CD8-positive, alpha-beta memory T cell (primary cell): ENCODE measurements at regions not wholly inside any gene's neighbourhood (a gene's known extent, or its start where the extent isn't known, plus 50 kb on each side); places are given as distances from the start of the nearest gene placed in this dataset.

Source experiments
- CTCF ChIA-PET: fragments of 350-600 bp; sonication (Branson Sonifier 250); formaldehyde crosslinking; loops from one replicate; lab custom pipeline; 2021; ENCODE audit warnings: antibody characterized with exemption; lab: Charles Lee
- POLR2A ChIA-PET: fragments of 350-600 bp; sonication (Branson Sonifier 250); formaldehyde crosslinking; loops from one replicate; lab custom pipeline; 2021; ENCODE audit warnings: antibody characterized with exemption; lab: Charles Lee
- DNase-seq, 5 donors: peaks; one replicate each; pipeline versions ENCODE4 v3.0.0 to v3.0.0-alpha.2; 2020 to 2022; ENCODE audit warnings: mixed read lengths in 1 of 5
- H3K27ac ChIP-seq: one replicate; pipeline ENCODE4 v1.7.0; 2013; ENCODE audit warnings: low read depth, mild to moderate bottlenecking, low read length, moderate library complexity
- H3K27me3 ChIP-seq: 2 replicates; pipeline ENCODE4 v1.7.0; 2013; ENCODE audit warnings: low read length, mild to moderate bottlenecking; ENCODE audit not compliant: insufficient read depth, poor library complexity, severe bottlenecking
- H3K36me3 ChIP-seq: 2 replicates; pipeline ENCODE4 v1.7.0; 2013; ENCODE audit warnings: mild to moderate bottlenecking, low read length, moderate library complexity; ENCODE audit not compliant: insufficient read depth
- H3K4me1 ChIP-seq: 2 replicates; pipeline ENCODE4 v1.7.0; 2013; ENCODE audit warnings: mild to moderate bottlenecking, low read length, moderate library complexity; ENCODE audit not compliant: insufficient read depth
- H3K4me3 ChIP-seq: 2 replicates; pipeline ENCODE4 v1.7.0; 2013; ENCODE audit warnings: mild to moderate bottlenecking, low read length
- H3K9me3 ChIP-seq: 2 replicates; pipeline ENCODE4 v1.7.0; 2013; ENCODE audit warnings: mild to moderate bottlenecking, low read length
- H3K27ac Mint-ChIP-seq, 8 donors: one replicate each; pipeline ENCODE4 v1.8.0; 2020 to 2021; ENCODE audit warnings: mixed read lengths in 8 of 8, mild to moderate bottlenecking in 6 of 8, inconsistent platforms in 3 of 8, moderate library complexity in 3 of 8
- H3K27me3 Mint-ChIP-seq, 2 donors: one replicate each; pipeline ENCODE4 v1.8.0; 2020 to 2021; ENCODE audit warnings: mixed read lengths in 2 of 2, mild to moderate bottlenecking in 1 of 2, moderate library complexity in 1 of 2
- H3K36me3 Mint-ChIP-seq, 3 donors: one replicate each; pipeline ENCODE4 v1.8.0; 2020 to 2021; ENCODE audit warnings: mixed read lengths in 3 of 3, inconsistent platforms in 1 of 3, mild to moderate bottlenecking in 1 of 3
- H3K4me1 Mint-ChIP-seq, 3 donors: one replicate each; pipeline ENCODE4 v1.8.0; 2020 to 2021; ENCODE audit warnings: mixed read lengths in 3 of 3, inconsistent platforms in 1 of 3, mild to moderate bottlenecking in 1 of 3
- H3K4me3 Mint-ChIP-seq, 7 donors: one replicate each; pipeline ENCODE4 v1.8.0; 2020 to 2021; ENCODE audit warnings: mixed read lengths in 7 of 7, mild to moderate bottlenecking in 6 of 7, moderate library complexity in 4 of 7, inconsistent platforms in 2 of 7
- H3K9me3 Mint-ChIP-seq, 5 donors: one replicate each; pipeline ENCODE4 v1.8.0; 2020 to 2022; ENCODE audit warnings: mixed read lengths in 5 of 5, mild to moderate bottlenecking in 3 of 5, moderate library complexity in 2 of 5, inconsistent platforms in 1 of 5

DNA sequence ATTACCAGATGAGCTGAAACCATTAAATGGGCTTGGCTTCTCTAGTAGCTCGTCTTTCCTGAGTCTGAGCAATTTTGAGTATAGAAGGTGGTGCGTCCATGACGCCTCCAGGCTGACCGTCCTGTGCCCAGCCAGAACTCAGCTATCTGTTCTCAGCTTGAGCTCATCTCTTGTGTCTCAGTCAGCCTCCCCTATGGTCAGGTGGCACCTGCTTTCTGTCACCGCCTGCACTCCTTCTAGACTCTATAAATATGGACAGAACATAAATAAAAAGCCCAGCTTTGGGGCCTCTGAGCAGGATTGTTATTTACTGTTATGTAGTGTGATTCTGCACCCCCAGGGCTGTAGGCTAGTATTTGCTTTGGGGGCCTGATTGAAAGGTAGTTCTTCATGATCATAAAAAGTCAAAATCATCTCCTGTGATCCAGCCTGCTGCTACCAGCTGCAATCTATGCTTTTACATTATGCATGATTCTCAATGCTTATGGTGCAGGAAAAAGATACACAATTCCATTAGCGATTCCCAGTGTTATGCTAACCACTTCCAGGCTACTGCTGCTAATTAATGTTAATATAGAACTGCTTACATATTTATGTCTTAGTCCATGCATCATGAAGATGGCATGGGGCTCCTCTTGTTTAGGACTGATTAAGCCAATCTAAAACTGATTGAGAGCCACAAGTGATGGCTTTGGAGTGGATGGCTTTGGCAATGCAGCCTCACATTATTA, 72.5 kb upstream of the TMTC4 start:
- no peaks in the 10 kb centered on the region for H3K4me1 Mint-ChIP-seq
- Histone ChIP-seq H3K4me1 (no peaks in the 10 kb centered on the region), H3K27ac (no peak overlapping the region), H3K27me3 (no peaks in the 10 kb centered on the region), H3K9me3 (no peaks in the 10 kb centered on the region), H3K36me3 (no peaks in the 10 kb centered on the region), H3K4me3 (no peak overlapping the region)
- H3K36me3 Mint-ChIP-seq: no peaks in the 10 kb centered on the region
- peaks cover 0 to 4% (median 0%) of the 10 kb centered on the region in 5 donors for H3K9me3 Mint-ChIP-seq
- ChIA-PET POLR2A (no interaction called here), CTCF (no interaction called here)
- DNase-seq: no peak
- peaks cover 7 to 23% of the 10 kb centered on the region in 2 donors for H3K27me3 Mint-ChIP-seq
- H3K27ac Mint-ChIP-seq: no peak overlapping the region
- H3K4me3 Mint-ChIP-seq: no peak overlapping the region

DNA sequence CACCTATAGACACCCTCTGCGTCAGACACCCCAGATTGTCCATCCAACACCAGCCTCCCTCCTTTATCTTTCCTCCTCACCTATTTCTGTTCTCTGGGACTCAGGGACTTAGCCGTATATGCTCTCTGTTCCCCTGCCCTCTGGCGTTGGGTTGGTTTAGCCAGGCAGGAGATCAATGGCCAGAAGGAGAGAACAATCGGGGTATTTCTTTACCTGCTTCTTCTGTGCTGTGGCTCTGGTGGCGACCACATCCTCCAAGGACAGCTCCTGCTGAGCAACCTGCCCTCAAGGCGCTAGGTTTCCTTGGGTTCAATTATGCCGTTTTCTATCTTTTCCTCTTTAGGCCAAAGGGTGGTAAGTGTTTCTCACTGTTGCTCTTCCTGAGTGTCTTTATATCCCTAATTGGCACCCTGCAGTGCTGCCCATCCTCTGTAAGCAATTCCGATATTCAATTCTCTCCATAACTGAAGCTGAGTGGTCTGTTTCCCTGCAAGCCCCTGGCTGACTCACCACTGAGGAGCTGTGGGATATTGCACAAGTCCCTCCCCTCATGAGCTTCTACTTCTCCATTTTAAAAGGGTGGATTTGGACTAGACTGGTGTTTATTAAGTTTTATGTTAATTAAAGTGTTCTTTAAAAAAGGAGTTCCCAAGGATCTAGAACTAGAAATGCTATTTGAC, 63.7 kb upstream of the TMTC4 start:
- ChIA-PET POLR2A (no interaction called here), CTCF (no interaction called here)
- Histone ChIP-seq H3K4me1 (no peaks in the 10 kb centered on the region), H3K9me3 (no peaks in the 10 kb centered on the region), H3K36me3 (no peaks in the 10 kb centered on the region), H3K27ac (no peak overlapping the region), H3K4me3 (no peak overlapping the region), H3K27me3 (peaks cover 3% of the 10 kb centered on the region)
- peaks cover 11 to 48% of the 10 kb centered on the region in 2 donors for H3K27me3 Mint-ChIP-seq
- peaks cover 0 to 4% (median 2%) of the 10 kb centered on the region in 5 donors for H3K9me3 Mint-ChIP-seq
- no peak overlapping the region for H3K27ac Mint-ChIP-seq
- no peaks in the 10 kb centered on the region for H3K36me3 Mint-ChIP-seq
- H3K4me3 Mint-ChIP-seq: no peak overlapping the region
- no peaks in the 10 kb centered on the region for H3K4me1 Mint-ChIP-seq
- no peak for DNase-seq

DNA sequence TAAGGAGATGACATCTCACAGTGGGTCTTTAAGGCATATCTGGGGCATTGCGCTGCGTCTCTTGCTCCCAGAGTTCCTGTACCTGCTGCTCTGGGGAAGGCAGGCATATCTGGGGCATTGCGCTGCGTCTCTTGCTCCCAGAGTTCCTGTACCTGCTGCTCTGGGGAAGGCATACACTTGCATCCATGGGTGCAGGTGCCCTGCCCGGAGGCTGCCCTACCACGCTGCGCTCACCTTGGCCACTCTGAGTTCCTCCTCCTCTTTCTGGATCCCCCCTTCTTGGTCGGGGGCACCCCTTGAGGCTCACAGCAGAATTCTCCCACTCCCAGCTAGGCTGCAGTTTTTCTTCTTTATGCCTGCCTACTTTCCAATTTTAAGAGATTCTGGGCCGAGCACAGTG, 60.9 kb upstream of the TMTC4 start:
- H3K9me3 ChIP-seq: no peaks in the 10 kb centered on the region
- H3K4me3 ChIP-seq: no peak overlapping the region
- no peaks in the 10 kb centered on the region for H3K4me1 Mint-ChIP-seq
- no peak overlapping the region for H3K4me3 Mint-ChIP-seq
- POLR2A ChIA-PET: no interaction called here
- H3K36me3 Mint-ChIP-seq: no peaks in the 10 kb centered on the region
- peaks cover 12 to 46% of the 10 kb centered on the region in 2 donors for H3K27me3 Mint-ChIP-seq
- no peak overlapping the region for H3K27ac Mint-ChIP-seq
- H3K36me3 ChIP-seq: no peaks in the 10 kb centered on the region
- no peak overlapping the region for H3K27ac ChIP-seq
- CTCF ChIA-PET: no interaction called here
- H3K4me1 ChIP-seq: no peaks in the 10 kb centered on the region
- DNase-seq: no peak
- H3K9me3 Mint-ChIP-seq: peaks cover 0 to 4% (median 2%) of the 10 kb centered on the region in 5 donors
- peaks cover 3% of the 10 kb centered on the region for H3K27me3 ChIP-seq

GRCh38 chr13:100734194-100734720, 59.7 kb upstream of the TMTC4 start:
- Histone ChIP-seq H3K9me3 (no peaks in the 10 kb centered on the region), H3K36me3 (no peaks in the 10 kb centered on the region), H3K4me1 (no peaks in the 10 kb centered on the region), H3K27ac (no peak overlapping the region), H3K27me3 (peaks cover 3% of the 10 kb centered on the region), H3K4me3 (no peak overlapping the region)
- Mint-ChIP-seq H3K4me1 (no peaks in the 10 kb centered on the region), H3K9me3 (peaks cover 0 to 4% (median 2%) of the 10 kb centered on the region in 5 donors), H3K4me3 (no peak overlapping the region), H3K27ac (no peak overlapping the region), H3K36me3 (no peaks in the 10 kb centered on the region), H3K27me3 (peaks cover 12 to 39% of the 10 kb centered on the region in 2 donors)
- no peak for DNase-seq
- POLR2A ChIA-PET: no interaction called here
- CTCF ChIA-PET: interaction anchor here (2.7 kb wide), 1 partner anchor 12 kb away, joined by 8 read pairs; no protein-coding TSS in a partner anchor

- H3K4me3 ChIP-seq: no peak overlapping the region
- Mint-ChIP-seq H3K27me3 (peaks cover 14 to 35% of the 10 kb centered on the region in 2 donors), H3K9me3 (peaks cover 0 to 5% (median 4%) of the 10 kb centered on the region in 5 donors), H3K36me3 (no peaks in the 10 kb centered on the region), H3K4me3 (no peak overlapping the region), H3K27ac (no peak overlapping the region), H3K4me1 (no peaks in the 10 kb centered on the region)
- POLR2A ChIA-PET: no interaction called here
- no peak for DNase-seq
- CTCF ChIA-PET: interaction anchor here (2.7 kb wide), 1 partner anchor 11 kb away, joined by 8 read pairs; no protein-coding TSS in a partner anchor
- H3K36me3 ChIP-seq: no peaks in the 10 kb centered on the region
- H3K27me3 ChIP-seq: peaks cover 3% of the 10 kb centered on the region
- no peaks in the 10 kb centered on the region for H3K9me3 ChIP-seq
- H3K4me1 ChIP-seq: no peaks in the 10 kb centered on the region
- no peak overlapping the region for H3K27ac ChIP-seq
Observed at GRCh38 chr13:100733261-100733660, 58.7 kb upstream of the TMTC4 start.

- no peaks in the 10 kb centered on the region for H3K27me3 ChIP-seq
- POLR2A ChIA-PET: no interaction called here
- no peaks in the 10 kb centered on the region for H3K36me3 Mint-ChIP-seq
- no peak overlapping the region for H3K27ac ChIP-seq
- H3K4me3 ChIP-seq: no peak overlapping the region
- H3K4me1 Mint-ChIP-seq: no peaks in the 10 kb centered on the region
- H3K9me3 Mint-ChIP-seq: peaks cover 0 to 13% (median 7%) of the 10 kb centered on the region in 5 donors
- H3K4me3 Mint-ChIP-seq: no peak overlapping the region
- no peak for DNase-seq
- no peaks in the 10 kb centered on the region for H3K4me1 ChIP-seq
- peaks cover 17 to 43% of the 10 kb centered on the region in 2 donors for H3K27me3 Mint-ChIP-seq
- no peak overlapping the region for H3K27ac Mint-ChIP-seq
- no peaks in the 10 kb centered on the region for H3K36me3 ChIP-seq
- CTCF ChIA-PET: no interaction called here
- H3K9me3 ChIP-seq: no peaks in the 10 kb centered on the region
Observed at GRCh38 chr13:100728201-100728600, 53.6 kb upstream of the TMTC4 start.

- H3K27me3 ChIP-seq: no peaks in the 10 kb centered on the region
- Mint-ChIP-seq H3K27ac (no peak overlapping the region), H3K27me3 (peaks cover 16 to 50% of the 10 kb centered on the region in 2 donors), H3K4me1 (peaks cover 0 to 6% (median 0%) of the 10 kb centered on the region in 3 donors), H3K4me3 (no peak overlapping the region), H3K36me3 (no peaks in the 10 kb centered on the region), H3K9me3 (peaks cover 0 to 13% (median 7%) of the 10 kb centered on the region in 5 donors)
- CTCF ChIA-PET: no interaction called here
- no peak overlapping the region for H3K27ac ChIP-seq
- DNase-seq: no peak
- POLR2A ChIA-PET: no interaction called here
- H3K4me3 ChIP-seq: no peak overlapping the region
- H3K36me3 ChIP-seq: no peaks in the 10 kb centered on the region
- no peaks in the 10 kb centered on the region for H3K4me1 ChIP-seq
- no peaks in the 10 kb centered on the region for H3K9me3 ChIP-seq
Observed at GRCh38 chr13:100725472-100725871, 50.9 kb upstream of the TMTC4 start.

- H3K9me3 Mint-ChIP-seq: peaks cover 0 to 13% (median 9%) of the 10 kb centered on the region in 5 donors
- H3K4me1 Mint-ChIP-seq: peaks cover 0 to 6% (median 0%) of the 10 kb centered on the region in 3 donors
- CTCF ChIA-PET: interaction anchor here (1.1 kb wide), 2 partner anchors 15 to 404 kb away, joined by 3 read pairs; no protein-coding TSS in a partner anchor
- H3K4me3 Mint-ChIP-seq: no peak overlapping the region
- POLR2A ChIA-PET: no interaction called here
- no peaks in the 10 kb centered on the region for H3K36me3 Mint-ChIP-seq
- no peak for DNase-seq
- H3K27me3 Mint-ChIP-seq: peaks cover 16 to 50% of the 10 kb centered on the region in 2 donors
- Histone ChIP-seq H3K9me3 (peaks cover 5% of the 10 kb centered on the region), H3K27ac (no peak overlapping the region), H3K27me3 (no peaks in the 10 kb centered on the region), H3K4me3 (no peak overlapping the region), H3K4me1 (no peaks in the 10 kb centered on the region), H3K36me3 (no peaks in the 10 kb centered on the region)
- no peak overlapping the region for H3K27ac Mint-ChIP-seq
Observed at GRCh38 chr13:100724568-100724967, 50.0 kb upstream of the TMTC4 start.
